ENCODE measurements at regions not wholly inside any gene's neighbourhood (a gene's known extent, or its start where the extent isn't known, plus 50 kb on each side); places are given as distances from the start of the nearest gene placed in this dataset.

DNA sequence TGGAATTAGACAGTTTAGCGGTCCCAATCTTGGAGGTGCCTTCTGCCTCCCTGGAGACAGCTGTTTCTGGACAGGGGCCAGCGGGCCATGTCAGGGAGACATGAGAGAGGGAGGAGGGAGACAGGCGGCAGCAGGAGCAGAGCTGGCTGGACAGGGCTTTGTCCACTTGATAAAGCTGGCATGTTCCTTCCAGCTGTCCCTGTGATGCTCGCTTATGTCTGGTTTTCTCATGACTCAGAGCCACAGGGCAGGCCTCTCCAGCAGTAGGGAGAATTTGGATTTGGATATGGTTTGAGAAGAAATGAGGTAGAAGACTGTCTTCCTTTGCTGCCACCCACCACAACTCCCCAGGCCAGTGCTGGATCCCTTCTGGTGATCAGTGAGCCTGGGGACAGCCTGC lies 51.7 kb upstream of the SORCS3 start:
- TF ChIP-seq, protein P1, sequence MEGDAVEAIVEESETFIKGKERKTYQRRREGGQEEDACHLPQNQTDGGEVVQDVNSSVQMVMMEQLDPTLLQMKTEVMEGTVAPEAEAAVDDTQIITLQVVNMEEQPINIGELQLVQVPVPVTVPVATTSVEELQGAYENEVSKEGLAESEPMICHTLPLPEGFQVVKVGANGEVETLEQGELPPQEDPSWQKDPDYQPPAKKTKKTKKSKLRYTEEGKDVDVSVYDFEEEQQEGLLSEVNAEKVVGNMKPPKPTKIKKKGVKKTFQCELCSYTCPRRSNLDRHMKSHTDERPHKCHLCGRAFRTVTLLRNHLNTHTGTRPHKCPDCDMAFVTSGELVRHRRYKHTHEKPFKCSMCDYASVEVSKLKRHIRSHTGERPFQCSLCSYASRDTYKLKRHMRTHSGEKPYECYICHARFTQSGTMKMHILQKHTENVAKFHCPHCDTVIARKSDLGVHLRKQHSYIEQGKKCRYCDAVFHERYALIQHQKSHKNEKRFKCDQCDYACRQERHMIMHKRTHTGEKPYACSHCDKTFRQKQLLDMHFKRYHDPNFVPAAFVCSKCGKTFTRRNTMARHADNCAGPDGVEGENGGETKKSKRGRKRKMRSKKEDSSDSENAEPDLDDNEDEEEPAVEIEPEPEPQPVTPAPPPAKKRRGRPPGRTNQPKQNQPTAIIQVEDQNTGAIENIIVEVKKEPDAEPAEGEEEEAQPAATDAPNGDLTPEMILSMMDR (IDR thresholded peaks at IDR 0.05; ENCODE audit: low read depth, low read length): no peak
- TF ChIP-seq EZH2phosphoT487 (IDR thresholded peaks at IDR 0.05; ENCODE audit: low read depth): no peak

Data from OCI-LY3 (cell line).